HepG2 (cell line): ENCODE measurements at regions not wholly inside any gene's neighbourhood (a gene's known extent, or its start where the extent isn't known, plus 50 kb on each side); places are given as distances from the start of the nearest gene placed in this dataset.

Source experiments
- ATF7 ChIP-seq, 2 experiments: fragments of 450-650 bp in 1 of 2; sonication (generic) in 1 of 2; formaldehyde crosslinking in 1 of 2; IDR thresholded peaks; 2 replicates each; pipeline versions ENCODE4 v1.4.0 to v1.6.1; 2016 to 2020; ENCODE audit warnings: antibody characterized with exemption in 1 of 2, mild to moderate bottlenecking in 1 of 2, missing genetic modification reagents in 1 of 2
- BHLHE40 ChIP-seq: IDR thresholded peaks from 2 replicates; pipeline ENCODE4 v1.6.1; 2011; ENCODE audit warnings: low read length, improper control_type of control experiment
- CTCF ChIP-seq: sonication (generic); formaldehyde crosslinking; IDR thresholded peaks from 2 replicates; pipeline ENCODE4 v1.5.0; 2020; ENCODE audit warnings: mild to moderate bottlenecking, missing genetic modification reagents, moderate library complexity
- MEF2D ChIP-seq: sonication (generic); formaldehyde crosslinking; IDR thresholded peaks from 2 replicates; pipeline ENCODE4 v1.5.1; 2020; ENCODE audit warnings: mild to moderate bottlenecking, missing genetic modification reagents
- NCOA2 ChIP-seq: sonication (generic); formaldehyde crosslinking; IDR thresholded peaks from 2 replicates; pipeline ENCODE4 v1.8.0; 2022; ENCODE audit warnings: inconsistent platforms
- NR2F1 ChIP-seq, 2 experiments: fragments of 450-650 bp in 1 of 2; formaldehyde crosslinking in 1 of 2; IDR thresholded peaks; 2 replicates each; pipeline versions ENCODE4 v1.5.0 to v1.6.1; 2016 to 2020; ENCODE audit warnings: mild to moderate bottlenecking in 1 of 2, missing compliant biosample characterization in 1 of 2, missing genetic modification reagents in 1 of 2, moderate library complexity in 1 of 2
- POLR2AphosphoS5 ChIP-seq: IDR thresholded peaks from 2 replicates; pipeline ENCODE4 v1.6.1; 2012; ENCODE audit warnings: low read depth, low read length
- PTBP1 ChIP-seq: fragments of 200-400 bp; formaldehyde crosslinking; IDR thresholded peaks from 2 replicates; pipeline ENCODE4 v1.6.1; 2018; ENCODE audit warnings: low read length, low read depth; ENCODE audit not compliant: poor library complexity, severe bottlenecking
- TARDBP ChIP-seq: sonication (generic); formaldehyde crosslinking; IDR thresholded peaks from 2 replicates; pipeline ENCODE4 v1.8.0; 2022; ENCODE audit warnings: mild to moderate bottlenecking, missing genetic modification reagents
- YY1 ChIP-seq: IDR thresholded peaks from 2 replicates; pipeline ENCODE4 v1.6.1; 2011; ENCODE audit warnings: low read length, low read depth, moderate library complexity, mild to moderate bottlenecking; ENCODE audit not compliant: insufficient read depth, insufficient replicate concordance
- ZBTB38 ChIP-seq: sonication (generic); formaldehyde crosslinking; IDR thresholded peaks from 2 replicates; pipeline ENCODE4 v1.5.1; 2020; ENCODE audit warnings: mild to moderate bottlenecking, missing genetic modification reagents
- TF ChIP-seq, protein P1 (sequence below), 2 experiments: IDR thresholded peaks; 2 replicates each; pipeline ENCODE4 v1.6.1; 2011 to 2012; ENCODE audit warnings: low read length in 2 of 2, borderline replicate concordance in 1 of 2, low read depth in 1 of 2, mild to moderate bottlenecking in 1 of 2, moderate library complexity in 1 of 2
- TF ChIP-seq, protein P2 (sequence below): sonication (generic); formaldehyde crosslinking; IDR thresholded peaks from 2 replicates; pipeline ENCODE4 v1.8.0; 2022; ENCODE audit warnings: mild to moderate bottlenecking, missing genetic modification reagents; ENCODE audit not compliant: insufficient replicate concordance
- TF ChIP-seq, protein P3 (sequence below): sonication (generic); formaldehyde crosslinking; IDR thresholded peaks from 2 replicates; pipeline ENCODE4 v1.5.0; 2020; ENCODE audit warnings: mild to moderate bottlenecking, low read depth, missing genetic modification reagents, borderline replicate concordance

- TF ChIP-seq, protein P1, sequence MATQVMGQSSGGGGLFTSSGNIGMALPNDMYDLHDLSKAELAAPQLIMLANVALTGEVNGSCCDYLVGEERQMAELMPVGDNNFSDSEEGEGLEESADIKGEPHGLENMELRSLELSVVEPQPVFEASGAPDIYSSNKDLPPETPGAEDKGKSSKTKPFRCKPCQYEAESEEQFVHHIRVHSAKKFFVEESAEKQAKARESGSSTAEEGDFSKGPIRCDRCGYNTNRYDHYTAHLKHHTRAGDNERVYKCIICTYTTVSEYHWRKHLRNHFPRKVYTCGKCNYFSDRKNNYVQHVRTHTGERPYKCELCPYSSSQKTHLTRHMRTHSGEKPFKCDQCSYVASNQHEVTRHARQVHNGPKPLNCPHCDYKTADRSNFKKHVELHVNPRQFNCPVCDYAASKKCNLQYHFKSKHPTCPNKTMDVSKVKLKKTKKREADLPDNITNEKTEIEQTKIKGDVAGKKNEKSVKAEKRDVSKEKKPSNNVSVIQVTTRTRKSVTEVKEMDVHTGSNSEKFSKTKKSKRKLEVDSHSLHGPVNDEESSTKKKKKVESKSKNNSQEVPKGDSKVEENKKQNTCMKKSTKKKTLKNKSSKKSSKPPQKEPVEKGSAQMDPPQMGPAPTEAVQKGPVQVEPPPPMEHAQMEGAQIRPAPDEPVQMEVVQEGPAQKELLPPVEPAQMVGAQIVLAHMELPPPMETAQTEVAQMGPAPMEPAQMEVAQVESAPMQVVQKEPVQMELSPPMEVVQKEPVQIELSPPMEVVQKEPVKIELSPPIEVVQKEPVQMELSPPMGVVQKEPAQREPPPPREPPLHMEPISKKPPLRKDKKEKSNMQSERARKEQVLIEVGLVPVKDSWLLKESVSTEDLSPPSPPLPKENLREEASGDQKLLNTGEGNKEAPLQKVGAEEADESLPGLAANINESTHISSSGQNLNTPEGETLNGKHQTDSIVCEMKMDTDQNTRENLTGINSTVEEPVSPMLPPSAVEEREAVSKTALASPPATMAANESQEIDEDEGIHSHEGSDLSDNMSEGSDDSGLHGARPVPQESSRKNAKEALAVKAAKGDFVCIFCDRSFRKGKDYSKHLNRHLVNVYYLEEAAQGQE (IDR thresholded peaks at IDR 0.05; ENCODE audit: borderline replicate concordance in 1 of 2, low read depth in 1 of 2, low read length in 2 of 2): no peak
- no peak for TF ChIP-seq YY1
- TF ChIP-seq NR2F1 (CRISPR knock-in tag; IDR thresholded peaks at IDR 0.05): no peak
- TF ChIP-seq ZBTB38: no peak
- no peak for TF ChIP-seq BHLHE40
- TF ChIP-seq, protein P2, sequence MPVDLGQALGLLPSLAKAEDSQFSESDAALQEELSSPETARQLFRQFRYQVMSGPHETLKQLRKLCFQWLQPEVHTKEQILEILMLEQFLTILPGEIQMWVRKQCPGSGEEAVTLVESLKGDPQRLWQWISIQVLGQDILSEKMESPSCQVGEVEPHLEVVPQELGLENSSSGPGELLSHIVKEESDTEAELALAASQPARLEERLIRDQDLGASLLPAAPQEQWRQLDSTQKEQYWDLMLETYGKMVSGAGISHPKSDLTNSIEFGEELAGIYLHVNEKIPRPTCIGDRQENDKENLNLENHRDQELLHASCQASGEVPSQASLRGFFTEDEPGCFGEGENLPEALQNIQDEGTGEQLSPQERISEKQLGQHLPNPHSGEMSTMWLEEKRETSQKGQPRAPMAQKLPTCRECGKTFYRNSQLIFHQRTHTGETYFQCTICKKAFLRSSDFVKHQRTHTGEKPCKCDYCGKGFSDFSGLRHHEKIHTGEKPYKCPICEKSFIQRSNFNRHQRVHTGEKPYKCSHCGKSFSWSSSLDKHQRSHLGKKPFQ (CRISPR knock-in tag): no peak
- TF ChIP-seq ATF7 (IDR thresholded peaks at IDR 0.05): no peak
- TF ChIP-seq ATF7 (CRISPR knock-in tag; IDR thresholded peaks at IDR 0.05): no peak
- TF ChIP-seq MEF2D (CRISPR knock-in tag): no peak
- TF ChIP-seq PTBP1: no peak
- no peak for TF ChIP-seq TARDBP
- no peak for TF ChIP-seq CTCF (CRISPR knock-in tag)
- TF ChIP-seq POLR2AphosphoS5: no peak
- TF ChIP-seq NCOA2: no peak
- TF ChIP-seq, protein P3, sequence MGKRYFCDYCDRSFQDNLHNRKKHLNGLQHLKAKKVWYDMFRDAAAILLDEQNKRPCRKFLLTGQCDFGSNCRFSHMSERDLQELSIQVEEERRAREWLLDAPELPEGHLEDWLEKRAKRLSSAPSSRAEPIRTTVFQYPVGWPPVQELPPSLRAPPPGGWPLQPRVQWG (CRISPR knock-in tag): no peak
These were observed 222.4 kb downstream of the OLFM4 start for GRCh38 chr13:53250977-53251376.
